ENCODE measurements at regions not wholly inside any gene's neighbourhood (a gene's known extent, or its start where the extent isn't known, plus 50 kb on each side); places are given as distances from the start of the nearest gene placed in this dataset.

DNA sequence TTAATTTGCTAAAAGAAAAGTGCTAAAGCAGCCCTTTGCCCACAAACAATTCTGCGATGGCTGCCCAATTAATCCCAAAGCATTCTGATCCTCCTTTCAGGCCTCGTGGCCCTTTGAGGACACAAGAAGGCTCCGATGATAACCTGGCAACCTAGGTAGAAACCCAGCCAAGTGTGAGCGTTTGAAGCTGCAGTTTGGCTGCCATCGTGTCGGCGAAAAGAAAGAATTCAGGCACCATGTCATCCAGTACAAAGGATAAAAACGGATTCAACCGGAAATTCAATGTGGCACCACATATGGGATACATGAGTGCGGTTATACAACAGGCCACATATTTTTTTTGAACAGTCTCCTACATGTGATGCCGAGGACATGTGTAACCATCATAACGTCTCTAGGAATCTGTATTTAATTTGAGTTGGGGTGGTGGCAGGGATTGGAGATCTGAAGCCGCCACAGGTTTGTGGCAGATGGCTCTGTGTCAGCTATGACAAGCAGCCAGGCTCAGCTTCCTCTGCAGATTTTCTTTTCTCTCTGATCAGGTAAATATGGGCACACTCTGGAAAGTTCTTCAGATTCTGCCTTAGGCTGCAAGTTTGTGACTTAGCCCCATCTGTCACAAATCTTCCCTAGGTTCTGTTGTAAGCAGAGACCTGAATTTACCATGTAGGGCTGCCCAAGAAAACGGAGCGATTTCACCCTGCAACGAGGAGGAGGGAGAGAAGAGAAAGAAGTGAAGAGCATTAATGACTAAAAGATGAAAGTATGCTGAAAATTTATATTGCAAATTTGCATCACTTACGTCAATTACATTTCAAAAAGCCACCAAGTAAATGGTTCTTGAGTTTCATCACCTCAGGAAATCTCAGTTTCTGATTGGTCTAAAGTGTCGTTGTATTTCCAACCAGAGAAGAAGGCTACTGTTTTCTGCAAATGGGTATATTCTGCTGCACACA is 573.2 kb downstream of the ZEB2 start:
- DNase-seq (ENCODE audit: low spot score) = no peak
- in situ Hi-C loops (cut with MboI; ENCODE audit: low sequenced_read_pairs, unreplicated experiment) = no loop called here
- TF ChIP-seq, protein P1, sequence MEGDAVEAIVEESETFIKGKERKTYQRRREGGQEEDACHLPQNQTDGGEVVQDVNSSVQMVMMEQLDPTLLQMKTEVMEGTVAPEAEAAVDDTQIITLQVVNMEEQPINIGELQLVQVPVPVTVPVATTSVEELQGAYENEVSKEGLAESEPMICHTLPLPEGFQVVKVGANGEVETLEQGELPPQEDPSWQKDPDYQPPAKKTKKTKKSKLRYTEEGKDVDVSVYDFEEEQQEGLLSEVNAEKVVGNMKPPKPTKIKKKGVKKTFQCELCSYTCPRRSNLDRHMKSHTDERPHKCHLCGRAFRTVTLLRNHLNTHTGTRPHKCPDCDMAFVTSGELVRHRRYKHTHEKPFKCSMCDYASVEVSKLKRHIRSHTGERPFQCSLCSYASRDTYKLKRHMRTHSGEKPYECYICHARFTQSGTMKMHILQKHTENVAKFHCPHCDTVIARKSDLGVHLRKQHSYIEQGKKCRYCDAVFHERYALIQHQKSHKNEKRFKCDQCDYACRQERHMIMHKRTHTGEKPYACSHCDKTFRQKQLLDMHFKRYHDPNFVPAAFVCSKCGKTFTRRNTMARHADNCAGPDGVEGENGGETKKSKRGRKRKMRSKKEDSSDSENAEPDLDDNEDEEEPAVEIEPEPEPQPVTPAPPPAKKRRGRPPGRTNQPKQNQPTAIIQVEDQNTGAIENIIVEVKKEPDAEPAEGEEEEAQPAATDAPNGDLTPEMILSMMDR (IDR thresholded peaks at IDR 0.05; ENCODE audit: borderline replicate concordance, control extremely low read depth, extremely low read depth, insufficient read depth, missing control alignments) = no peak

DNA sequence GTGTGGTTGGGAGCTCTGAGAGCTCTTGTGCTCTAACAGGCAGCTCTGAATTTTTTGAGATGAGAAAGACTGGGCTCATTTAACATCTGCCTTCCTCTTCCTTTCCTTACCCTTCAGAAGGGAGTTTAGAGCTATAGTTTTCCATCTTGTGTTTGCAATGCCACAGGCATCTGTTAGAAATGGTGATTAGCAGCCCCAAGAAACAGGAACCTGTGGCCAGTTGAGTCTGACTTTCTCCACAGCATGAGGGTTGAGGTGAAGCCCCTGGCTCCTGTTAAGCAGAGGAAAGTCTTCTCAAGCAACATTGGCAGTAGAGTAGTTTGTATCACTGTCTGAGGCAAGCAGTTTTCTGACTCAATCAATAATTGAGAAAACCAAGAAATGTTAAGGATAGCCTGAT is 577.4 kb downstream of the ZEB2 start:
- in situ Hi-C loops (cut with MboI; ENCODE audit: low sequenced_read_pairs, unreplicated experiment) = no loop called here
- TF ChIP-seq, protein P1 (IDR thresholded peaks at IDR 0.05; ENCODE audit: borderline replicate concordance, control extremely low read depth, extremely low read depth, insufficient read depth, missing control alignments) = no peak
- DNase-seq (ENCODE audit: low spot score) = no peak

DNA sequence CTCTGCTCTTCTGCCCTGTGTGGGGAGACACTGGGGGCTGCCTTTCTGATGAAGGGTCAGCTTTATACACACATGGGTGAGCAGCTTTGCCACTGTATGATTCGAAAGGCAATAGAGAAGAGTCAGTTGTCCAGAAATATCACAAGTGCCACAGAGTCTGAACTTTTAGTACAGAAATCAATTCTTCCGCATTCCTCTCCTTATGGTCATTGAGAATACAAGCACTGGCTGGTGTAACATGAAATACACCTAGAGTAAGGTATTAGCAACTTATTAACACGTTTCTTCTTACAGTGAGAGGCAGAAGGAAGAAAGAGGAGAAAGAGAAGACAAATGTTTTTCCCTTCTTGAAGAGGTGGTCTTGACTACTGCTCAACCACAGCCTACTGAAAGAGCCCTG is 579.2 kb downstream of the ZEB2 start:
- DNase-seq (ENCODE audit: low spot score) = no peak
- TF ChIP-seq, protein P1 (IDR thresholded peaks at IDR 0.05; ENCODE audit: borderline replicate concordance, control extremely low read depth, extremely low read depth, insufficient read depth, missing control alignments) = no peak
- in situ Hi-C loops (cut with MboI; ENCODE audit: low sequenced_read_pairs, unreplicated experiment) = no loop called here

DNA sequence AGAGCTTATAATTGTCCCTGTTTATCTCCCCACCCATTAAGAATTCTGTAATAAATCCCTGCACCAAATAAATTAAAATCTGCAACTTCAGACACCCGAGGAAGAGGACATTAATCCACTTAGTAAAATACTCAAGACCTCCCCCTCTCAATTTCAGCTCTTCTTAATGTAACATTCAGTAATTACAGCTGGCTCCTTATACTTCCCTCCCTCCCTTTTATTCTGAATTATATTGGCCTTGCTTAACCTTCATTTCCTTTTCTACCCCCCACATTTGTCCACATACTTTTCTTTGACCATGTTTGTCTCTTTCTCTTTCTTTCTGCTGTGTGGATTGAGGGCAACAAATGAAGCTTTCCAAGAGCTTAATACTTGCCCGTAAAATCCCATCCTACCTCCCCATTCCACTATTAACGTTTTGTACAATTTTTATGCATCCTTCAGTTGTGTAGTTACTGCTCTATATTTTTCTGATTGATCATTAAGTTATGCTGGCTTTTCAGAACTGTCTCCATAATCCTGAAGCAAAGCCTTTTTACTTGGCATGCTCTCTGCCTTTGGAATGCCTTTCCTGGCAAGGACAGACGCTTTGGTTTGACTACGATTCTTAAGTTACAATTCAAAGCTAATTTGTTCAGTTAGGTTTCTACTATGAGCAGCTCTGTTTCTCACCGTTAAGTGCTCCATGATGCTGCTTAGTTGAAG is 580.1 kb downstream of the ZEB2 start:
- TF ChIP-seq, protein P1 (IDR thresholded peaks at IDR 0.05; ENCODE audit: borderline replicate concordance, control extremely low read depth, extremely low read depth, insufficient read depth, missing control alignments) = no peak
- in situ Hi-C loops (cut with MboI; ENCODE audit: low sequenced_read_pairs, unreplicated experiment) = no loop called here
- DNase-seq (ENCODE audit: low spot score) = no peak

DNA sequence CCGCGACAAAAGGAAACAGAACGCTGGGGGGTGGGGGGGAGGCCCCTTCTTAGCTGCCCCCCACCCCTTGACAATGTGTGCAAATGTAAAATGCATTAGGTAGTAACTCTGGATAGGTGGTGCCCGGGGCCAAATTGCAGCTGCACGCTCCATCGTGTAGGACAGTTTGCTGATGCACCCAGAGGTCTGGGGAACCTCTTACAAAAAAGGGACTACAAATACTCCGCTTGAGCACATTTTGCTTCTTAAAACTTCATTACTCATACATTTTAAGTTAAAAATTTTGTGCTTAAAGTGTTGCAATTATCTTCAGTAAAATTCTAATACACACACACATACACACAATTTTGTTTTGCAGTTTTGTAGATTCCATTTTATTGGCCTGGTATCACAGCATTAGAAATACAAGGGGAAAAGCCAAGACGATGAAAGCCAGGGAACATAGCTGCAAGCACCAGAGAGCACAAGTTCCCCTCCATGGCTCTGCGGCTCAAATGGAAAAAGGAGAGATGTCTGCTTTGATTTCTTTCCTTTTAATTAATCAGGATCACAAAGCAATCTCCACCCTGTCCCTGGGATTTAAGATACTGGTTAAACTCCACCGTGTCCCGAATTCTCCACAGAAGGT is 582.1 kb downstream of the ZEB2 start:
- in situ Hi-C loops (cut with MboI; ENCODE audit: low sequenced_read_pairs, unreplicated experiment) = no loop called here
- TF ChIP-seq, protein P1 (IDR thresholded peaks at IDR 0.05; ENCODE audit: borderline replicate concordance, control extremely low read depth, extremely low read depth, insufficient read depth, missing control alignments) = no peak
- DNase-seq (ENCODE audit: low spot score) = no peak
